Pancreas (tissue), 10 donors: ENCODE measurements at regions not wholly inside any gene's neighbourhood (a gene's known extent, or its start where the extent isn't known, plus 50 kb on each side); places are given as distances from the start of the nearest gene placed in this dataset.

Source experiments
- ATAC-seq, 4 donors: fragments of 200-7000 bp; cut with Tn5 transposase; one replicate each; pipeline versions ENCODE4 v1.8.0 to v1.9.1; 2020; ENCODE audit warnings: mild to moderate bottlenecking in 4 of 4, moderate library complexity in 4 of 4
- DNase-seq, 6 donors: peaks; one replicate each; pipeline ENCODE4 v3.0.0-alpha.2; 2020
- FAIRE-seq: peaks from 2 replicates; lab custom pipeline; 2012; peaks lifted over from hg19 to GRCh38; lab: Jason Lieb, UNC
- H3K27ac ChIP-seq, 4 donors: fragments of 200-600 bp; sonication (generic); 1 replicate in 3 of 4; 2 replicates in 1 of 4; pipeline versions ENCODE4 v1.5.0 to v1.8.0; 2020
- H3K27me3 ChIP-seq, 4 donors: fragments of 200-600 bp; one replicate each; pipeline ENCODE4 v1.8.0; 2021
- H3K36me3 ChIP-seq, 3 donors: fragments of 200-600 bp; sonication (generic) in 1 of 3; one replicate each; pipeline versions ENCODE4 v1.5.0 to v1.8.0; 2020 to 2021
- H3K4me1 ChIP-seq, 3 donors: fragments of 200-600 bp; one replicate each; pipeline ENCODE4 v1.8.0; 2021
- H3K4me3 ChIP-seq, 4 donors: fragments of 200-600 bp; sonication (generic) in 2 of 4; one replicate each; pipeline versions ENCODE4 v1.5.0 to v1.8.0; 2020 to 2021
- H3K9me3 ChIP-seq, 4 donors: fragments of 200-600 bp; one replicate each; pipeline ENCODE4 v1.8.0; 2021
- WGBS, 2 donors: extraction: QIAGEN DNeasy Blood & Tissue Kit; methylation state at CpG; one replicate each; pipeline ENCODE4 v1.1.7; 2013; 5-methylcytosine and 5-hydroxymethylcytosine counted together
- intact Hi-C, 3 donors: fragments of 100-400 bp; cut with DNase I; formaldehyde crosslinking; loops; one replicate each; pipeline versions ENCODE4 v1.11.1 to v1.14.2; 2022
- TF ChIP-seq, protein P1 (sequence below), 4 donors: fragments of 200-600 bp; sonication (generic) in 3 of 4; IDR thresholded peaks; one replicate each; pipeline versions ENCODE4 v1.5.0 to v1.8.0; 2021; ENCODE audit warnings: antibody characterized with exemption in 4 of 4
- donor health status: healthy with polysubstance abuse.
- donor health status: DM: no; HTN: no; CAD: no; lungs with moderate emphysema.
- donor health status: DM: no; HTN: no; CAD: no.
- donor health status: control.
- donor health status: control.
- donor health status: Bipolar disorder and iron deficiency.
- donor health status: DM: yes; HTN: yes; CAD: no.
- donor health status: DM: no; HTN: no; CAD: no.
- donor health status: DM: no; HTN: no; CAD: no.
- donor health status: DM: yes; HTN: yes; CAD: no.

DNA sequence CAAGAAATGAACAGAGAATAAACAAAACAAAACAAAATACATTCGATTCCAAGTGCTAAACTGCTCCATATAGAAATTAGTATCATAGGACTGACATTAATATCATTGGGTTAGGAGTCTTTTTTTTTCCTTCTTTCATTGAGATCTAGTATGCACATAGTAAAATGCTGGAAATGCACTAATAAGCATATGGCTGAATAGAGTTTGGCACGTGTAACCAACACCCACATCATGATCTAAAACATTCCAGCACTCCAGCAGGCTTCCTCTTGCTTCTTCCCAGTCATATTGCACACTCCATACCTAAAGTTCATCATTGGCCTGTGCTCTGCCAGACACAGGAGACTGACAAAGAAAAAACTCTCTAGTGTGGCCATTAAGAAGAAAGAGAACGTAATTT is 117.5 kb downstream of the POU4F1 start:
- ATAC-seq (no peak), DNase-seq (no peak), FAIRE-seq (no peak)
- H3K27me3 ChIP-seq, result no peaks in the 10 kb centered on the region
- H3K4me1 ChIP-seq, result no peaks in the 10 kb centered on the region
- TF ChIP-seq, protein P1, sequence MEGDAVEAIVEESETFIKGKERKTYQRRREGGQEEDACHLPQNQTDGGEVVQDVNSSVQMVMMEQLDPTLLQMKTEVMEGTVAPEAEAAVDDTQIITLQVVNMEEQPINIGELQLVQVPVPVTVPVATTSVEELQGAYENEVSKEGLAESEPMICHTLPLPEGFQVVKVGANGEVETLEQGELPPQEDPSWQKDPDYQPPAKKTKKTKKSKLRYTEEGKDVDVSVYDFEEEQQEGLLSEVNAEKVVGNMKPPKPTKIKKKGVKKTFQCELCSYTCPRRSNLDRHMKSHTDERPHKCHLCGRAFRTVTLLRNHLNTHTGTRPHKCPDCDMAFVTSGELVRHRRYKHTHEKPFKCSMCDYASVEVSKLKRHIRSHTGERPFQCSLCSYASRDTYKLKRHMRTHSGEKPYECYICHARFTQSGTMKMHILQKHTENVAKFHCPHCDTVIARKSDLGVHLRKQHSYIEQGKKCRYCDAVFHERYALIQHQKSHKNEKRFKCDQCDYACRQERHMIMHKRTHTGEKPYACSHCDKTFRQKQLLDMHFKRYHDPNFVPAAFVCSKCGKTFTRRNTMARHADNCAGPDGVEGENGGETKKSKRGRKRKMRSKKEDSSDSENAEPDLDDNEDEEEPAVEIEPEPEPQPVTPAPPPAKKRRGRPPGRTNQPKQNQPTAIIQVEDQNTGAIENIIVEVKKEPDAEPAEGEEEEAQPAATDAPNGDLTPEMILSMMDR (IDR thresholded peaks at IDR 0.05), result no peak
- H3K9me3 ChIP-seq, result no peaks in the 10 kb centered on the region
- no peaks in the 10 kb centered on the region for H3K36me3 ChIP-seq
- WGBS, 2 donors, result 47 to 61% methylated on average over 3 of the region's 3 CpGs
- H3K4me3 ChIP-seq, result no peak overlapping the region
- intact Hi-C loops, result no loop called here
- H3K27ac ChIP-seq, result no peak overlapping the region

DNA sequence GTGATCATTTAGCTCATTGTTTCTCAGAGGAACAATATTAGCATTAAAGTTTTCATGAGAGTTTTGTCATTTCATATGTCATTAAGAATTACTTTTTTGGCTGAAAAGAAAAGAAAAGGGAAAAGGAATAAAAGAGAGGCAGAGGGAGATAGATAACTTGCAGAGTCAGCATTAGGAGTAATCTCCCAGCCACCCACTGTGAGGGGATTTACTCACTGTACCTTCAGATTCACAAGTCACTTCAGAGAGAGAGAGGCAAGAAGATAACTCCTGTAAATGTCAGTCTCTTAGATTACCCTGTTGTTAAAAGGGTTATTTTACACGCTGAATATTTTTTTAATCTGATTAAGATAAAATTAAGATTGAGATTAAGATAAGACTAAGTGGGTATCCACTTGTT is 125.2 kb downstream of the POU4F1 start:
- Histone ChIP-seq H3K36me3 (no peaks in the 10 kb centered on the region), H3K27me3 (no peaks in the 10 kb centered on the region), H3K27ac (no peak overlapping the region), H3K4me1 (no peaks in the 10 kb centered on the region), H3K4me3 (no peak overlapping the region), H3K9me3 (no peaks in the 10 kb centered on the region)
- no peak for DNase-seq
- FAIRE-seq, result no peak
- intact Hi-C loops, result no loop called here
- TF ChIP-seq, protein P1 (IDR thresholded peaks at IDR 0.05), result no peak
- 28 to 40% methylated on average over 1 of the region's 1 CpG for WGBS, 2 donors
- no peak for ATAC-seq

DNA sequence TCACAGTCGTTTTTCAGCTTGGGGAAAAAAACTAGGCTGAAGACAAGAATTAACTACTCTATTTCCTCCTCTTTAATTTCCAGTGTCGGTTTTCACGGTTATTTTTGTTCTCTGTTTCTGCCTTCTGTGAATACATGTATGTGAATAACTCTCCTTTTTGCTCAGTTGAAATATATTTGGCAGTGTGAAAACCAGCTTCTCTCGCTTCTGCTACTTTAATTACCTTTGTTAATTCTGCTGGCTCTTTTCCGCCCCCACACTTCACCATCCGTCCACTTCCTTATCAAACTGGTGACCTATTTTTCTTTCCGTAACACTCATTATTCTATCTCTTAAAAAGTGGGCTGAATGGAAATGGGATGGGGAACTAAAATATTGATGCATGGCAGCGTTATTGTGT is 126.4 kb downstream of the POU4F1 start:
- Histone ChIP-seq H3K27me3 (no peaks in the 10 kb centered on the region), H3K27ac (no peak overlapping the region), H3K9me3 (no peaks in the 10 kb centered on the region), H3K4me3 (no peak overlapping the region), H3K36me3 (no peaks in the 10 kb centered on the region), H3K4me1 (no peaks in the 10 kb centered on the region)
- FAIRE-seq, result no peak
- intact Hi-C loops, result no loop called here
- no peak for DNase-seq
- 43 to 48% methylated on average over 8 of the region's 8 CpGs for WGBS, 2 donors
- TF ChIP-seq, protein P1 (IDR thresholded peaks at IDR 0.05), result no peak
- ATAC-seq, result no peak

DNA sequence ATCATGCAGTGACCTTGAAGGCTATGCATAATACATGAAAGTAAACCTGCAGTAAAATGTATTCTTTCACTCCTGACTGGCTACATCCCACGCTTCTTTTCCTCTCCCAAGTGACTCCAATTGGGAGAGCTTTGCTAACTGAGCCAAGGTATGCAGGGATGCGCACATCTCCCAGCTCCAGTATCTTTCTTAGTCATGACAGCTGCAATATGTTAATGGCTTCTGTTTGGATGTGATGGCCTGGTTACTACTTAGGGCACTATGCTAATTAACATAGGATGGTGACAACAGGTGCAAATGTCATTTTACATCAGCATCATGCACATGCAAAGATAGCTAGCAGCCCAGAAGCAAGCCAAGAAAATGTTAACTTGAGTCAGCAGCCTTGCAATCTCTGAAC is 134.7 kb downstream of the POU4F1 start:
- FAIRE-seq, result no peak
- Histone ChIP-seq H3K27ac (no peak overlapping the region), H3K4me3 (no peak overlapping the region), H3K9me3 (no peaks in the 10 kb centered on the region), H3K4me1 (no peaks in the 10 kb centered on the region), H3K27me3 (no peaks in the 10 kb centered on the region), H3K36me3 (no peaks in the 10 kb centered on the region)
- no peak for ATAC-seq
- WGBS, 2 donors, result 59 to 82% methylated on average over 2 of the region's 2 CpGs
- TF ChIP-seq, protein P1 (IDR thresholded peaks at IDR 0.05), result no peak
- intact Hi-C loops, result no loop called here
- DNase-seq, result no peak

DNA sequence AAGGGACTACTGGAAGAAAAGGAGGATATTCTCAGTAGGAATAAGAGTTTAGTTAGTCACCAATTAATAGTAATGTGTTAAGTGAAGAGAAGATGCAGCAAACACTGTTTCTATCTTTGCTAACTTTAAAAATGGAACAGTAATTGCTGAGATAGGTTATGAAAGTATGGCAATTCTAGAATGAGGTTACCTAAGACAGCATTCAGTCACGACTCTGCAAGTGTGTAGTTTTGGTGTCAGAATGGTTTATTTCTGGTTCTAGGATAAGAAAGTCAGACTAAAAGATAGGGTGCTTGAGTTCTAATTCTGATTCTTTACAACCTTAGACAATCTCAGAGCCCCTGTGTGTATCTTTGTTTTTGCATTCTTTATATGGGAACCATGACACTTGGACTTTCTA is 138.1 kb downstream of the POU4F1 start:
- FAIRE-seq, result no peak
- H3K27me3 ChIP-seq, result no peaks in the 10 kb centered on the region
- WGBS, 2 donors, result 39 to 50% methylated on average over 1 of the region's 1 CpG
- DNase-seq, result no peak
- no peaks in the 10 kb centered on the region for H3K9me3 ChIP-seq
- H3K4me3 ChIP-seq, result no peak overlapping the region
- intact Hi-C loops, result no loop called here
- no peak for ATAC-seq
- H3K4me1 ChIP-seq, result no peaks in the 10 kb centered on the region
- no peaks in the 10 kb centered on the region for H3K36me3 ChIP-seq
- H3K27ac ChIP-seq, result no peak overlapping the region
- TF ChIP-seq, protein P1 (IDR thresholded peaks at IDR 0.05), result no peak
